Stimulated activated CD8-positive, alpha-beta memory T cell treated with anti-CD3 and anti-CD28 coated beads, Interleukin-12 subunit alpha, Interleukin-12 subunit beta, amount 100 ng/mL, for 24 hours (primary cell): ENCODE measurements at regions not wholly inside any gene's neighbourhood (a gene's known extent, or its start where the extent isn't known, plus 50 kb on each side); places are given as distances from the start of the nearest gene placed in this dataset.

Experiments
- DNase-seq: peaks from one replicate; pipeline ENCODE4 v3.0.0-alpha.2; 2020; ENCODE audit errors: extremely low read depth

DNA sequence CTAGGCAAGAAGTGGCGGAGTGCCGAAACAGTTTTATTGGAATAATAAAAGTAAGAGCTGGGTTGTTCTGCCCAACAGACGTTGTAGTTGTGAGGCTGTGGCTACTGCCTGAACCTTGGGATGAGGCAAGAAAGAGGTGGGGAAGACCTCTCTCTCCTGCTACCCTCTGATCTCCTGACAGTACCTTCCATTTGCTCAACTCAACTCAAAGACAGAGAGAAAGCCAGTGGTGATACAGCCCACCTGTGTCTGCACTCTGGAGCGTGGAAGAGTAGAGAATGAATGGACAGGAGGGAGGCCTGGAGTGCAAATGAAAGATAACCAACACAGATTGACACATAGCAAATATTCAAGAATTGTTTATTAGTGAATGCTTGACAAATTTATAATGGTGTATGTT is 590.3 kb downstream of the NYAP2 start:
- DNase-seq: no peak

DNA sequence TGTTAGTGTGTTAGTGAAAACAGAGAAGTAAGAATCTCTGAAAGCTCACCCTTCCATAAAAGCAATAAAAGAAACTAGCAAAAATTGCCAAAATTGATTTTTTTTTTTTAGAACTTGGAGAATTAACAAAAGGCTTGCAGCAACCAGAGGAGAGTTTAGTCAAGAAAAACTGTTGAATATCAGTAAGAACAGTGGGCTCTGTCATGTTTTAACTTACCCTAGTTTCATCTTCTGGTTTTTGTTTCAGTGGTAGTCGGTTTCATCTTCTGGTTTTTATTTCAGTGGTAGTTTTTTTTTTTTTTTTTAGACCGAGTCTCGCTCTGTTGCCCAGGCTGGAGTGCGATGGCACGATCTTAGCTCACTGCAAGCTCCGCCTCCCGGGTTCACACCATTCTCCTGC is 580.9 kb downstream of the NYAP2 start:
- no peak for DNase-seq

DNA sequence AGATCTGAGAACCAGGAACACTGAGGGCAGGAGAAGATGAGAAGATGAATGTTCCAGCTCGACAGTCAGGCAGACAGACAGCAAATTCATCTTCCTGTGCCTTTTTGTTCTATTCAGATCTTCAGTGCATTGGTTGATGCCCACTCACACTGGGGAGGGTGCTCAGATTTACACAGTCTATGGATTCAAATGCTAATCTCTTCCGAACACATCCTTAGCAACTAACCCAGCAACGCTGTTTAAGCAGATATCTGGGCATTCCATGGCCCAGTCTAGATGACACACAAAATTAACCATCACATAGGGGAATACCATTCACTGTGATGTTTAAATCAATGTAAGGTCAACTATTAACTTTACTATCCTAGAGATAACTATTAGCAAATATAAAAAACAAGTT is 571.9 kb downstream of the NYAP2 start:
- no peak for DNase-seq

DNA sequence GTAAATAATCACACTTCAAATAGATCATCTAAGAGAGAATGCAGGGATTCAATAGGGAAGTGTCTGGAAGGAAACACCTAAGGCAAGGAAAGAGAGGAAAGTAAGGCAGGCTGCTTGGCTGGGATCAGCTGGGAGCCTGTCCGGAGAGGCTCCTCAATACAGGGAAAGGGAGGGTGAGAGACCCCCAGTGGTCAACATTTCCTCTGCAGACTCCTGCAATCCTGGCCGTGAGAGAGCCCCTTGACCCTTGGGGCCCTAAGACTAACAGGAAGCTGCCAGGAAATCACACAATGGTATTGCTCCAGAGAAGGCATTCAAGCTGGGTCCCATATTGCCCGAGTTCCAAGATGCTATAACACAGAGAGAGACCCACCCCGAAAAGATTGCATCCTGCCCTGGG is 549.4 kb downstream of the NYAP2 start:
- no peak for DNase-seq

DNA sequence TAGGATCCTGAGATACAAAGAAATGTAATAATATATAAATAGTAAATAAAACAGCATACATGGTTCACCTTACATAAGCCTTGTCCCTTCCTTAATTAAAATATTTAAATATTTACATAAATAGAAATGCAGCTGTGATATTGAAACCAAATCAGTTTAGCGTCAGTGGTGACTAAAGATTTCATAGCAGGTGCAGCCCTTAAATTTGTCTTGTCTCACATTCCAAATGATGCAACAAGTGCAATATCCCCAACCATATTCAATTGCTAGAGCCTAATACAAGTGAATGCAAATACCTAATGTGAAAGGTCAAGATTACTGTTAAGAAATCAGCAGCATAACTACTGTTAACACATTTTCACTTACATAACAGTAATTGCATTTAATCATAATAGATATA is 539.5 kb downstream of the NYAP2 start:
- no peak for DNase-seq

DNA sequence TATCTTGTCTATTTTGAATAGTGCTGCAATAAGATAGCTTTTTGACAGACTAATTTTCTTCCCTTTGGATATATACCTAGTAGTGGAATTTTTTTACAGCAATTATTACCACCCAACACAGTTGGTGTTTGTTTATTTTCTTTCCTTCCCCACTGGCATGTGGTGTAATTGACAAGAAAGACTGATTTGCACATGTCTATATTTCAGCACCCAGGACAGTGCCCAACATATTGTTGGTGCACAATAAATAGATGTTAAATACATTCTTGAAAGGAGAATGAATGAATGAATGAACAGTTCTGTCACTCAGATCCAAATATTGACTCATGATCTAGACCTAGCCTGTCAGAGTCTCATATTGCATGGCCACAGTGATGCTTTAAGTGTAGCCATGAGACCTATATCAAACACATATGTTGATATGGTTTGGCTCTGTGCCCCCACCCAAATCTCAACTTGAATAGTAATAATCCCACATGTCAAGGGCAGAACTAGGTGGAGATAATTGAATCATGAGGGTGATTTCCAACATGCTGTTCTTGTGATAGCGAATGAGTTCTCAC is 538.2 kb downstream of the NYAP2 start:
- DNase-seq: no peak

DNA sequence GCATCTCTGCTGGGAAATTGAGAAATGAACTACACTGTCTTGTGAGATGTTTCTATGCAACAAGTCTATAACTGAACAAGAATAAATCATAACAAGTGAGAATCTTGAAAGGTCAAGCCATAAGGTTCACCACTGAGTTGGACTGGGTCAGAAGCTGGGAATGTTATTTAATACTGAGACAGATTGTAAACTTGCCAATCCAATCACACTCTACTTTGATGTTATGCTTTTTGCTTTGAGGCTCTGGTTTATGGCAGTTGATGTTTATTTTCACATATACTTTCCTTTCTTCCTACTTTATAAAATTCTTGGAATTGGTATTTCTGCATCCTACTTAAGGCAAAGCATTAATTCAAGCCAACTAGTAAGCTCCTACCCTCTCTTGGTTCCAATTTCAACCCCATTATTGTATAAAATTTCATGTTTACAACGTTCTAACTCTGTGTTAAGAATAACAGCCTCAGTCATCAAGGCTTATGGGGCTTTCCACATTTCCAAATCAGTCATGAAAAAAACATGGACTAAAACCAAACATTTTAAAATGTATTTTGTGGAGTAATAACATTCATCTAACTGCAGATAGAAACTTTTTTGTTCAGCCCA is 533.4 kb downstream of the NYAP2 start:
- no peak for DNase-seq

DNA sequence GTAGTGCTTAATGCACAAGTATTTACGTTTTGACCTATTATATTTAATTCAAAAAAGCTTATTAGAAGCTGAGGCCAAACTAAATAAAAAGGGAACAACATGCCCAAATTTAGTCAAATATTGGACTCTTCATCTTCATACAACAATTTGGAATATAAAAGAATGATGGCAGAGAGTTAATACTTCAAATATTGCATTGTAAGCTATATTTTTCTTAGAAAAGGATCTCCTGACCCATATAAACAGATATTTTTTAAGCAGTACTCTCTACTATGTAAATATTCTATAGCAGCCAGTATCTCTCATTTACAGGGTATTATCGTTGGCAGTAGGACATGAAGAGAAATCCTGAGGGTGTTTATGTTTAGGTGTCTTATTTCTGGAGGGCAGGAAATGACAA is 531.2 kb downstream of the NYAP2 start:
- no peak for DNase-seq

DNA sequence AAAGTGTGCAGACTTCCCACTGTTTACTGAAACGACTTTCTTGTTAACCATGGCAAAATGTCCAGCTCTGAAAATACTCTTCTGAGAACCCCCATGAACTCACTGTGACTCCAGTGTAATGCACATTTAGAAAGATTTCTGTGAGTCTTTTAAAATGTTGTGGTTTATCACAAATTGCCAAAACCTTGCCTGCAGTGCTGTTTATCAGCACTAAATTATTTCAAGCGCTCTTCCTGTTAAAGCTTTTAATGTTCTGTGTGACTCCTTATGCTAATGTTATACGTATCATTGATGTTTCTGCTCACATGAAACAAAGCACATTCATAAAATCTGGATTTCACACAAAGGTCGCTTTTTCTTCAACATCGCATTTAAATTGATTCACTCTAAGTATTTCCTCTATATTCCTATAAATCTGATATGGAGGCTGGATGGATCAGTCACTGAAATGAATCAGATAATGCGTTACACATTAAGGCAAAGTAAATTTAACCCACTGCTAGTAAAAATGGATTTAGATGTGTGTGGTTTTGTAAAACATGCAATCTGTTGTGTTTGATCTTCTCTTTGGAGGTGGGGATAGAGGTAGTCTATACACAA is 521.2 kb downstream of the NYAP2 start:
- DNase-seq: no peak

DNA sequence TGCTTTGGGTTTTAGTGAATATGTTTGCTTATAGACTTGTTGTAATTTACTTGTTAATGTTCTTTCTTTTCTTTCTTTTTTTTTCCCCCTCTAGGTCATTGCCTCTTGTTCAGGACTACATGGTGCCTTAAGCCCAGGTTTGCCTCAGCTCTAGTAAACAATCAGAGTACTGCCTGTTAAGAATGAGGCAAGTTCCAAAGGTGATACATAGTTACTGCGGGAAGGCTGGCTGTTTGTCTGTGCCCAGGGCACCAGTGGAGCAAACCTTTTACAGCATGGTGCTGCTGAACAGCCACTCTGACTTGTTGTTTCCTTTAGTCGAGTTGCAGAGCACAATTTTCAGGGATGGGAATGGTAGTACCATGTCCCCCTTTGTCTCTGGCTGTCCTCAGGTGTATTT is 517.2 kb downstream of the NYAP2 start:
- DNase-seq: no peak

DNA sequence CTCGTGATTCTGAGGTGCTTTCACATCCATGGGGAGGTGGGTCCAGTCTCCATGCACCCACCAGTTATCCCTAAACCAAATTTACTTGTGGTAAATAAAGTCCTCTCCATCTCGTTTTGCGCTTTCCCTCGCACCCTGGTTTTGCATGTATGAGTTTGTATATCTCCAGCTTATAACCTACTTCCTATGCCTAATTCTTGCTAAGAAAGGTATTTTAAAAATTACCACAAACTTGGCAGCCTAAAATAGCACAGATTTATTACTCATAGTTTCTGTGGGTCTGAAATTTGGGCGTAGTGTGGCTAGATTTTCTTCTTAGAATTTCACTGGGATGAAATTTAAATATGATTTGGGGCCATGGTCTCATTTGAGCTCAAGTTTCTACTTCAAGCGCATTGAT is 511.5 kb downstream of the NYAP2 start:
- DNase-seq: no peak

DNA sequence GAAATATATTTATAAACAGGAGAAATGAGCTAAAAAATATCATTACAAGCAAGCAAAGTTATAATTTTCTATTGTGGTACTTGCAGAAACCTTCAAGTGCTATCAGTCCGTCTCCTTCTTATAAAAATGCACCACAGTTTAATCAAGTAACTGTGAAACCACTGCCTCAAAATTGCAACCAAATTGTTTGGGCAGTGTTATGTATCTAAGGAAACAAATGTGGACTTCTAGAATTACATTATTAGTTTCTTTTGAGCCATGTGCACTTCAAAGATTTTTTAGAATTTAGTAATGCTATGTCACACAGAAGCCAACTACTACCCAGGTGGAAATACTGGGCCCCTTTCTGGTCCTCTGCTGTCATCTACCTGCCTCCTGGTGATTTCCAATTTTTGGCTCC is 495.6 kb downstream of the NYAP2 start:
- no peak for DNase-seq

DNA sequence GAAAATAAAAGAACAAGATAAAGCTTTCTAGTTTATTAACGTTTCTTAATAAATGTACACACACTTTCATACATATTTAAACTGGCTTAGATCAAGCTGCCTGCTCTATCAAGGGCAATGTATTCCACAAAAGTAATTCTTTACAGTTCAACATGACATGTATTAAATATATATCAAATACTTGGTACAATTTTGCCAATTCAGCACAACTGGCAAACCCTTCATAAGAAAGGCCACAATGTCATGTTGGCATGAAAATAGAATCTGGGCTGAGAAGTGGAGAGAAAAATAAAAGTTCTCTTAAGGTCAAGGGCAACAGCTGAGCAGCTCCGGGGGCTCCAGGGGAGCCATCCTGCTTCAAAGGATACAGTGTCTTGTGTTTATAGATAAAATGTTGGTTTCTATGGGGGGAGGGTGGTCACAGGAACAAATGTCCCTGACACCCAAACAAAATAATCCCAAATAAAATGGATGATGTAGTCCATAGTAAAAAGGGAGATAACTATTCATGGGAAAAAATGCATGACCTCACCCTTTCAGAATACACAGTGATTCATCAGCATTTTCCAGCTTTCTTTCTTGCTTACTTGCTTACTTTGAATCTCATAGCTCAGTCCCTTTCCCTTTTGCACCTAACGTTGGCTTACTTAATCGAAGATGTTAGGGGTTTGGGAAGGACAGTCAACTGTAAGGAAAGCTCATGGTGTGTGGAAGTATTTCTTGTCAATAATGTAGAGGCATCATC is 494.9 kb downstream of the NYAP2 start:
- DNase-seq: no peak

DNA sequence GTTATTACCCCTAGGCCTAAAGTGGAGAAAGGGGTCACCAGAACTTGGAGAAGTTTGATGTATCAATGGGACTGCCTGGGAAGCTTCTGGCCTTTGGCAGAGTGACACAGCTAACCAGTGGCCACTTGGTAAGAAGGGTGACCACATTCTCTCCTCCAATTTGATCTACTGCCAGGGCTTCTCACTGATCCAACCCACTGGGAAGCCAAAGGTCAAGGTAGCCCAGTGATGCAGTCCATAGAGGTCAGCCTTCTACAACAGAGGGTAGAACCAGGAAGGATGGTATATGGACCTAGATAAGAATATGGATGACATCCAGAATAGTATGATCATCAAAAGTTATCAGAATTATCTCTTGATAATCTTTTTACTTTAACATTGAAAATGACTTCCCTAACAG is 493.6 kb downstream of the NYAP2 start:
- DNase-seq: no peak

DNA sequence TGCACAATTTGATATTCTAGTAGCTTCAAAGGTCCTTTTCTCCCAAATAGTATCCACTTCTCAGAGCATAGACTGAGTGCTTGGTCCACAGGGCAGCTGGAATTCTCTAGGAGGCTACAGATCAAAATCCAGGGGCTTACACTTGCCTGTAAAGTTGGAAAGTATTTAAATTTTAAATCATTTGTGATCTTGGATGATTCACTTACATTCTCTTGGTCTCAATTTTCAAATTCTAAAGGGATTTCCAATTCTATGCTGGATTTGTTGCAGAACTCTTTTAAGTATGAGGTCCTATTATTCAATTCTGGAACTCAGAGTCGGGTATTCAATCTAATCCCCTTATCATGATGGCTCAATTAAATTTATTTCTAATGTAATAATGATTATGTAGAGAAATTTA is 492.3 kb downstream of the NYAP2 start:
- no peak for DNase-seq

DNA sequence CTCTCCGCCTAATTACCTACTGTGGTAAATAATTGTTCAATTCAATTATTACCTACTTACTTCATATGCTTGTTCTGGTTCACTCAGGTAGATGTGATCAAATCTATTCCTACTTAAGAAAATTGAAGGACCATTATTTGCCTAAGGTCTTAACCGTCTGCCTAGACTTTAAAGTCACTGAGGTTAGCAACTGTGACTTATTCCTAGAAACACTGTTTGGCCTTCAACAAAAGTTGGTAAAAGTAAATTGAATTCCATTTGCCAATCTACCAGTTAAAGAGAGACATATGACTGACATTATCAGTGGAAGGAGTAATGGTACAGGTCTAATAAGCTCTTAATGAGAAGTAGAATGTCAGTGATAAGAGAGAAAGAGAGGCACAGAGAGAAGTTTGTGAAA is 491.5 kb downstream of the NYAP2 start:
- DNase-seq: no peak

DNA sequence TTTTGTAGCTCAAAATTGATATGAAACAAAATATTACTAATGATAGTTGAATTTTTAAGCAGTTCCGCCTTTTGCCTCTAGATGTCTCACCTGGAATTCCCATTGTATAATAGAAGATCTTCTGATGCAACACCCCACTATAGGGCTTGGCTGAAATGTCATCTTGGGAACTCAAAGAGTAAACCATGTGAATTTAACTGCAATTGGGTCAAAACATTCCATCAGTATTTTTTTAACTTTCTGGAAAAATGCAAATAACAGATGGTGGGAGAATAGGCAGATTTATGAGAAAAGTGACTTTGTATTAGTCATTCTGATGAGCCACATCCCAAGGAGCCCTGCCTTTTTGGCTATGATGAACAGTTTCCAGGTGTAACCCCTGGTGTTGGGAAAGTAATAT is 489.9 kb downstream of the NYAP2 start:
- DNase-seq: no peak

DNA sequence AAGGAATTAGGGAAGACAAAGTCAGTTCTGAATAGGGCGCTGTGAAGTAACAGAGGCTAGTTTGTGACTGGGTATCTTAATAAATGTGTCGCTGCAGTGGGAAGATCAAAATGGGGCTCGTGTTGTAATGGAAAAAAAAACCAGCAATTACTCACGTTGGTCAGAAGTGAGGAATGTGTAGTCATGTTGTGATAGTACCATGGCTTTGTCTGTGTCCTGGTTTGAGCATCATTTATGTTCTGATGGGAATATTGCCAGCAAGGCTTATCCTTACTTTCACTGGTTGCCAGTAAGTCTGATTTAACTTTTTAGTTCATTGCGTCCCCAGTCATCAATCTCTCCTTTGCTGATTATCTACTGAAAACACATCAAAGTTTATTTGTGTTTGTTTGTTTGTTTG is 467.6 kb downstream of the NYAP2 start:
- DNase-seq: no peak

DNA sequence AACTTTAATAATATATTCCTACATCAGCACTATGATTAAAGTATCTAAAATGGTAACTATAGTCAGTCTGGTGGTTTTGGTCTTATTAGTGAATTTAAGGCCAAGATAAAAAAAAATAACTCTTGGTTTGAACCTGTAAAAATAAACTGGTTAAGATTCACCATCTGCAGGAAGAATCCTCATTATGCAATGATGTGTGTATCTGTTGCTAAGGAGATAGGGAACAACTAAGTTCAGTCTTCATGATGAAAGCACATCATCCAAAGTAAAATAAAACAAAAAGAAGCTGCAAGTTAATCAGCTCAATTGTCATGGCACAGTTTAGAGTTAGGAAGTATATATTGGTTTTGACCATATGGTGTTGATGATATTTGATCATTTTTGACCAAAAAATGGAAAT is 466.0 kb downstream of the NYAP2 start:
- no peak for DNase-seq

DNA sequence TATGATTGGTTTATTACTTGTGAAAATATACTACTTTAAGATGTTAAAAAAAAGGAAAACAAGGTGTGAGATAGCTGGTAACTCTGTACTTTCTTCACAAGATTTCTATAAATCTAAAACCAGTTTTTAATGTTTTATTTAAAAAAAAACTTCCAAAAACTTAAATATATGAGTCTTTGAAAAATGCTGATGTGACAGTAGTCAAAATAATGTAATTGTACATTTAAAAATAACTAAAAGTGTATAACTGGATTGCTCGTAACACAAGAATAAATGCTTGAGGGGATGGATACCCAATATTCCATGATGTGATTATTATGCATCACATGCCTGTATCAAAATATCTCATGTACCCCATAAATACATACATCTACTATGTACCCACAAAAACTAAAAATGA is 464.9 kb downstream of the NYAP2 start:
- no peak for DNase-seq

DNA sequence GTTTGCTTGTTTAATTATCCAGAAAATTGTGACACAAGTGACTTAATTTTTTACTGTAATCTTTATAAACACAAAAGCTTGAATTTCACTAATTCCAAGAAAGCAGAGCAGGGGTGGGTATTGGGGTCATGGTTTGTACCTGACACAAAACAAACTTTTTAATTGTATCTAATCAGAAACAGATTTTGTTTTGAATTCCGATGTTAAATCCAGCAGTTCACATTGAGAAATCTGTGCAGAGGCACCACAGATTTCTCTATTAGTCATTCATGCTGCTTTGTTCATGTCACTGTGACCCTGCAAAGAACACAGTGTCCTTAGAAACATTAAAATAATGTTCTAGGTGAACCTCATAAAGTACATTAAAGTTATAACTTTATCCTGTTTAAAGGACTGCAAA is 443.4 kb downstream of the NYAP2 start:
- DNase-seq: no peak

DNA sequence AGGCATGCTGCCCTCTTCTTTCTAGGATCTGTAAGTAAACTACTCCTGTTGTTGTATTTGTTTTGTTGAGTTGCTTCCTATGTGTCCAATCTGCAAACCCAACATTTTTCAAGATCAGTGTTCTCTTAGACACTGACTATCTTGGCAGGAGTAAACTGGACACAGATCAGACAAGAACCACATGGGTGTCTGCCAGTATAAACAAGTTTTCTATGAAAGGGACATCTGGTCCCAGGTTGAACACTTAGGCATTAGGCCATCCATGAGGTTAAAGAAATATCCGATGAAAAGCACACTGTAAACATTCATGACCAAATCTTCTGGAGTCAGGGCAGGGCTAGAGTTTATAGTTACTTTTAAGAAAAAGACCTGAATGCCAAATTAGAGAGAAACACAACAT is 441.8 kb downstream of the NYAP2 start:
- DNase-seq: no peak

DNA sequence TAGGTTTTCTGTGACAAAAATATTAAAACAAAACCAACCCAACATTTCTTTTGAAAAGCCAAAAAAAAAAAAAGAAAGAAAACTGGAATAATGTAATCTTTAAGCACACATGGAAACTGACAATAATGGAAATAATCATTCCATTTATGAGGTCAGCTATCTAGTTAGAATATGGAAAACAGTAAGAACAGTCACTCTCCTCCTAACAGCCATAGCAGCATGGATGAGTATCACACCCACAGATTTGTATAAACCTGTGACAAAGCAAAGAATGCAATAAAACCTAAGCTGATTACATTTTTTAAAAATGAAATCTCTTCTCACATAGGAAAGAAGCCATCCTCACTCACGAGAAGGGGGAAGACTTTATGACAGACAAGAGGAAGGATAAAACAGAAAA is 437.8 kb downstream of the NYAP2 start:
- no peak for DNase-seq
